Nephron (organoid): ENCODE measurements at regions not wholly inside any gene's neighbourhood (a gene's known extent, or its start where the extent isn't known, plus 50 kb on each side); places are given as distances from the start of the nearest gene placed in this dataset.

ENCODE experiments used
- H3K27ac Mint-ChIP-seq, 3 experiments: 2 replicates each; pipeline ENCODE4 v1.8.0; 2020; ENCODE audit warnings: mixed read lengths in 3 of 3, mild to moderate bottlenecking in 2 of 3, moderate library complexity in 1 of 3
- H3K27me3 Mint-ChIP-seq: 2 replicates; pipeline ENCODE4 v1.8.0; 2021; ENCODE audit warnings: low read depth, mild to moderate bottlenecking, moderate library complexity, mixed read lengths
- H3K36me3 Mint-ChIP-seq: 2 replicates; pipeline ENCODE4 v1.8.0; 2020; ENCODE audit warnings: low read depth, mixed read lengths
- H3K4me1 Mint-ChIP-seq: 2 replicates; pipeline ENCODE4 v1.8.0; 2020; ENCODE audit warnings: mixed read lengths
- H3K4me3 Mint-ChIP-seq, 3 experiments: 2 replicates each; pipeline ENCODE4 v1.8.0; 2020; ENCODE audit warnings: mild to moderate bottlenecking in 3 of 3, mixed read lengths in 3 of 3, moderate library complexity in 2 of 3
- H3K9me3 Mint-ChIP-seq: 2 replicates; pipeline ENCODE4 v1.8.0; 2020; ENCODE audit warnings: mixed read lengths
- CTCF ChIP-seq, 3 experiments: fragments of 200-600 bp; sonication (generic); IDR thresholded peaks; one replicate each; pipeline ENCODE4 v1.5.0; 2021; ENCODE audit warnings: antibody characterized with exemption in 3 of 3; ENCODE audit not compliant: unreplicated experiment in 3 of 3

GRCh38 chr4:133263104-133263503 lies 114.0 kb downstream of the PCDH10 start:
- Mint-ChIP-seq H3K4me1 (no peaks in the 10 kb centered on the region), H3K36me3 (no peaks in the 10 kb centered on the region), H3K4me3 (no peak overlapping the region), H3K27ac (no peak overlapping the region), H3K27me3 (no peaks in the 10 kb centered on the region), H3K9me3 (no peaks in the 10 kb centered on the region)
- TF ChIP-seq CTCF (IDR thresholded peaks at IDR 0.05; ENCODE audit: unreplicated experiment in 3 of 3), result no peak

GRCh38 chr4:133247861-133248260 lies 98.8 kb downstream of the PCDH10 start:
- no peak for TF ChIP-seq CTCF (IDR thresholded peaks at IDR 0.05; ENCODE audit: unreplicated experiment in 3 of 3)
- no peaks in the 10 kb centered on the region for H3K4me1 Mint-ChIP-seq
- no peaks in the 10 kb centered on the region for H3K36me3 Mint-ChIP-seq
- no peak overlapping the region for H3K27ac Mint-ChIP-seq
- H3K27me3 Mint-ChIP-seq, result no peaks in the 10 kb centered on the region
- H3K4me3 Mint-ChIP-seq, result no peak overlapping the region
- H3K9me3 Mint-ChIP-seq, result no peaks in the 10 kb centered on the region

GRCh38 chr4:133245226-133245625 lies 96.1 kb downstream of the PCDH10 start:
- Mint-ChIP-seq H3K36me3 (no peaks in the 10 kb centered on the region), H3K4me3 (no peak overlapping the region), H3K27me3 (no peaks in the 10 kb centered on the region), H3K9me3 (no peaks in the 10 kb centered on the region), H3K27ac (no peak overlapping the region), H3K4me1 (no peaks in the 10 kb centered on the region)
- TF ChIP-seq CTCF (IDR thresholded peaks at IDR 0.05; ENCODE audit: unreplicated experiment in 3 of 3), result no peak
